Smooth muscle cell (in vitro differentiated cells): ENCODE measurements at regions not wholly inside any gene's neighbourhood (a gene's known extent, or its start where the extent isn't known, plus 50 kb on each side); places are given as distances from the start of the nearest gene placed in this dataset.

Source experiments
- DNase-seq: peaks from one replicate; lab custom pipeline; 2025; ENCODE audit not compliant: unreplicated experiment; lab: John Stamatoyannopoulos, UW
- H2AFZ ChIP-seq: fragments of 200-600 bp; sonication (generic); 2 replicates; pipeline ENCODE4 v1.6.0; 2016; ENCODE audit warnings: antibody characterized with exemption, low read depth, mild to moderate bottlenecking
- H3F3A ChIP-seq: fragments of 200-600 bp; sonication (generic); 2 replicates; pipeline ENCODE4 v1.6.0; 2017; ENCODE audit warnings: antibody characterized with exemption, low read depth
- H3K27ac ChIP-seq: fragments of 200-600 bp; sonication (generic); 2 replicates; pipeline ENCODE4 v1.5.1; 2016; ENCODE audit warnings: low read depth, mild to moderate bottlenecking
- H3K27me3 ChIP-seq: fragments of 200-600 bp; sonication (generic); 2 replicates; pipeline ENCODE4 v1.6.1; 2016; ENCODE audit warnings: low read depth, mild to moderate bottlenecking
- H3K36me3 ChIP-seq: fragments of 200-600 bp; sonication (generic); 2 replicates; pipeline ENCODE4 v1.5.1; 2016; ENCODE audit warnings: low read depth
- H3K4me1 ChIP-seq: fragments of 200-600 bp; sonication (generic); 2 replicates; pipeline ENCODE4 v1.5.1; 2016; ENCODE audit warnings: low read depth
- H3K4me2 ChIP-seq: fragments of 200-600 bp; sonication (generic); 2 replicates; pipeline ENCODE4 v1.6.0; 2016; ENCODE audit warnings: mild to moderate bottlenecking
- H3K4me3 ChIP-seq: fragments of 200-600 bp; sonication (generic); 2 replicates; pipeline ENCODE4 v1.5.1; 2016; ENCODE audit warnings: mild to moderate bottlenecking
- H3K79me2 ChIP-seq: fragments of 200-600 bp; sonication (generic); 2 replicates; pipeline ENCODE4 v1.6.0; 2016; ENCODE audit warnings: low read depth, mild to moderate bottlenecking
- H3K9ac ChIP-seq: fragments of 200-600 bp; sonication (generic); 2 replicates; pipeline ENCODE4 v1.6.0; 2016; ENCODE audit warnings: low read depth
- H3K9me3 ChIP-seq: fragments of 200-600 bp; sonication (generic); replicated peaks from 2 replicates; pipeline ENCODE4 v1.5.1; 2016; ENCODE audit warnings: low read depth
- H4K20me1 ChIP-seq: fragments of 200-600 bp; sonication (generic); 2 replicates; pipeline ENCODE4 v1.6.0; 2016; ENCODE audit warnings: low read depth
- WGBS: methylation state at CpG from one replicate; pipeline ENCODE4 v1.1.7; 2016; ENCODE audit warnings: low lambda C conversion rate; 5-methylcytosine and 5-hydroxymethylcytosine counted together
- TF ChIP-seq, protein P1 (sequence below): fragments of 200-600 bp; sonication (generic); IDR thresholded peaks from 2 replicates; pipeline ENCODE4 v1.5.1; 2017; ENCODE audit warnings: borderline replicate concordance, mild to moderate bottlenecking, antibody characterized with exemption; ENCODE audit not compliant: insufficient read depth, poor library complexity, severe bottlenecking

DNA sequence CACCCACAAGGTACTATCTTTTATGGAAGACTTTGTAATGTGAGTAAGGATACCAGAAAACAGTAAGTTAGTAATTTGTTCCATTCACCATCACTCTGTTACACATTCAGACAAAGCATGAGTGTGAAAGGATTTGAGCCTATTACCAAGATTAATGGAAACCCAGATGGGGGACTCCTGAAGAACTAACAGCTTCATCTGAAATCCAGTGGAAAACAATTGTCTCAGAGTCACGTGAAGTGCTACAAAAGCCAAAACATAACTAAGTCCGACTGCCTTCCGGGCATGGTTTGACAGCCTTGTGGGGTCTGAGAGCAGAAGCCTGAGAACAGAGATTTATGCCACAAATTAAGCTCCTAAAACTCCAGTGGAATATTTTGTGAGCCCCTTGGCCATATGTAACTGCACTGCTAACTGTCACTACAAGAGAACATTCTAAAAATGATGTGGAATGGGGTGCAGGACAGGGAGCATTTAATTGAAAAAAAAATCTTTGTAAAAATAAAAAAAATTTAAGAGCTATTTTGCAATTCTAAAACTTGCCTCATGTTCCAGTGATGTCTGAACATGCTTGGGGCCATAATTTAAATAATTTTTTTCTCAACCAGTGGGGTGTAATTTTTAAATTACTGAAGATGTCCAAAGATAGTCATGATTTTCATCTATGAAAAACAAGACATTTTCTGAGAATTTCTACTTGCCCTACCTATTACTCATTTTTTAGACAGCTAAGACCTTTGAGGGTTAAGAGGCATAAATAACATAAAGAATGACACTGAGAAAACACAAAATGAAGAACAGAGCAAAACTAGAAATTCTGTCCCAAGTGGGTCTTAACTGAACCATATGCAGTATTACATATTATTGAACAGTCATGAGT, 555.0 kb downstream of the INHBA start:
- H2AFZ ChIP-seq, result peak overlapping the region; percentile 4
- H3K4me2 ChIP-seq, result peak overlapping the region; percentile 54
- no peaks in the 10 kb centered on the region for H4K20me1 ChIP-seq
- peak overlapping the region; percentile 89 for H3K27ac ChIP-seq
- no peak overlapping the region for H3K4me3 ChIP-seq
- DNase-seq, result no peak
- no peaks in the 10 kb centered on the region for H3K9me3 ChIP-seq
- TF ChIP-seq, protein P1, sequence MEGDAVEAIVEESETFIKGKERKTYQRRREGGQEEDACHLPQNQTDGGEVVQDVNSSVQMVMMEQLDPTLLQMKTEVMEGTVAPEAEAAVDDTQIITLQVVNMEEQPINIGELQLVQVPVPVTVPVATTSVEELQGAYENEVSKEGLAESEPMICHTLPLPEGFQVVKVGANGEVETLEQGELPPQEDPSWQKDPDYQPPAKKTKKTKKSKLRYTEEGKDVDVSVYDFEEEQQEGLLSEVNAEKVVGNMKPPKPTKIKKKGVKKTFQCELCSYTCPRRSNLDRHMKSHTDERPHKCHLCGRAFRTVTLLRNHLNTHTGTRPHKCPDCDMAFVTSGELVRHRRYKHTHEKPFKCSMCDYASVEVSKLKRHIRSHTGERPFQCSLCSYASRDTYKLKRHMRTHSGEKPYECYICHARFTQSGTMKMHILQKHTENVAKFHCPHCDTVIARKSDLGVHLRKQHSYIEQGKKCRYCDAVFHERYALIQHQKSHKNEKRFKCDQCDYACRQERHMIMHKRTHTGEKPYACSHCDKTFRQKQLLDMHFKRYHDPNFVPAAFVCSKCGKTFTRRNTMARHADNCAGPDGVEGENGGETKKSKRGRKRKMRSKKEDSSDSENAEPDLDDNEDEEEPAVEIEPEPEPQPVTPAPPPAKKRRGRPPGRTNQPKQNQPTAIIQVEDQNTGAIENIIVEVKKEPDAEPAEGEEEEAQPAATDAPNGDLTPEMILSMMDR, result no peak
- no peaks in the 10 kb centered on the region for H3K27me3 ChIP-seq
- whole genome bisulfite sequencing, result 78% methylated on average over 3 of the region's 3 CpGs
- no peaks in the 10 kb centered on the region for H3K36me3 ChIP-seq
- peaks cover 6% of the 10 kb centered on the region for H3F3A ChIP-seq
- peak overlapping the region; percentile 81 for H3K9ac ChIP-seq
- H3K4me1 ChIP-seq, result peaks cover 16% of the 10 kb centered on the region
- no peaks in the 10 kb centered on the region for H3K79me2 ChIP-seq

DNA sequence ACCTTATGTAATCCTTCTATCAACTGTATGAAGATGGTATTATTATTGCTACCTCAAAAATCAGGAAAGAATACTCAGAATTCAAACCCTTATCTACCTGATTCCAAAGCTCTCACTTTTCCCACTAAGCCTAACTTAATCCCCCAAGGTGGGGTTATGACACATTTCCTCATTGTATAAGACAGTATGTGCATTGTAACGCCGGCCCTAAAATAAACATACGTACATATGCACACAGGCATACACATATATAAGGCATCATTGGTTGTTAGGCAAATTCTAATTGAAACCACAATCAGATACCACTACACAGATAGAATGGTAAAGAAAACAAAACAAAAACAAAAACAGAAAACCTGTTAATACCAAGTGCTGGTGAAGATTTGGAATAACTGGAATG, 556.5 kb downstream of the INHBA start:
- Histone ChIP-seq H3K4me1 (peaks cover 16% of the 10 kb centered on the region), H3K36me3 (no peaks in the 10 kb centered on the region), H3K9ac (no peak overlapping the region), H2AFZ (no peak overlapping the region), H3F3A (peaks cover 6% of the 10 kb centered on the region), H3K27me3 (no peaks in the 10 kb centered on the region), H4K20me1 (no peaks in the 10 kb centered on the region), H3K9me3 (no peaks in the 10 kb centered on the region), H3K79me2 (no peaks in the 10 kb centered on the region), H3K4me3 (no peak overlapping the region), H3K27ac (no peak overlapping the region), H3K4me2 (no peak overlapping the region)
- TF ChIP-seq, protein P1, result no peak
- 98% methylated on average over 3 of the region's 3 CpGs for WGBS
- DNase-seq, result no peak

DNA sequence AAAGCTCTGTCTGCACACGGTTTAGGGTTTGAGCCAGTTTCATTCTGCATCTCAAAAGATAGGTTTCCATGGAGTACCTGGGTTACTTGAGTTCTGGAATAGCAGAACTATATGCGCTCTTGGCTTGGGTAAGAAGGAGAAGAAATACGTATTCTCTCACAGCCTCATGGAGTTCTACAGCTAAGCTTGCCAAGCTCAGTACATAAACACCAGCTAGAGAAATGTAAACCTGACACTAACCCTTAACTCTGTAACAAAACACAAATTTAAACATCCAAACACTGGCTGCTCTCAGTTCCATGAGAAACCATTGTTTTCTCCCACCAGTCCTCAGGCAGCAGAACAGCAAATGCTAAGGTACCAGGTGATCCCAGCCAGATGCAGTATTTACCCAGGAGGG, 557.2 kb downstream of the INHBA start:
- H3K9me3 ChIP-seq, result no peaks in the 10 kb centered on the region
- no peaks in the 10 kb centered on the region for H4K20me1 ChIP-seq
- TF ChIP-seq, protein P1, result no peak
- DNase-seq, result no peak
- no peak overlapping the region for H3K27ac ChIP-seq
- H2AFZ ChIP-seq, result no peak overlapping the region
- WGBS, result 87% methylated on average over 3 of the region's 3 CpGs
- no peaks in the 10 kb centered on the region for H3K27me3 ChIP-seq
- H3K9ac ChIP-seq, result no peak overlapping the region
- no peak overlapping the region for H3K4me3 ChIP-seq
- no peaks in the 10 kb centered on the region for H3K79me2 ChIP-seq
- H3K4me2 ChIP-seq, result no peak overlapping the region
- no peaks in the 10 kb centered on the region for H3K36me3 ChIP-seq
- peaks cover 6% of the 10 kb centered on the region for H3F3A ChIP-seq
- H3K4me1 ChIP-seq, result peaks cover 16% of the 10 kb centered on the region
